DMS 273 (cell line): ENCODE measurements at regions not wholly inside any gene's neighbourhood (a gene's known extent, or its start where the extent isn't known, plus 50 kb on each side); places are given as distances from the start of the nearest gene placed in this dataset.
"Not testable (repeated sequence)": the region's sequence is repeated elsewhere in the genome, so short reads cannot be mapped to it uniquely, and the experiment has no call there.

Experiments used
- DNase-seq: peaks from one replicate; lab custom pipeline; 2025; ENCODE audit not compliant: unreplicated experiment; lab: John Stamatoyannopoulos, UW

DNA sequence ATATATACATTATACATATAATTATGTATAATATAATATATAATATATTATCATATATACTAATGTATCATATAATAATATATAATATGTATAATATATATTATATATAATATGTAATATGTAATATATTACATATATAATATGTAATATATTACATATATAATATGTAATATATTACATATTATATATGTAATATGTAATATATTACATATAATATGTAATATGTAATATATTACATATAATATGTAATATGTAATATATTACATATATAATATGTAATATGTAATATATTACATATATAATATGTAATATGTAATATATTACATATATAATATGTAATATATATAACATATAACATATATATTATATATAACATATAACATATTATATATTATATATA, 1020.9 kb downstream of the KCNMA1 start:
- not testable (repeated sequence) for DNase-seq

DNA sequence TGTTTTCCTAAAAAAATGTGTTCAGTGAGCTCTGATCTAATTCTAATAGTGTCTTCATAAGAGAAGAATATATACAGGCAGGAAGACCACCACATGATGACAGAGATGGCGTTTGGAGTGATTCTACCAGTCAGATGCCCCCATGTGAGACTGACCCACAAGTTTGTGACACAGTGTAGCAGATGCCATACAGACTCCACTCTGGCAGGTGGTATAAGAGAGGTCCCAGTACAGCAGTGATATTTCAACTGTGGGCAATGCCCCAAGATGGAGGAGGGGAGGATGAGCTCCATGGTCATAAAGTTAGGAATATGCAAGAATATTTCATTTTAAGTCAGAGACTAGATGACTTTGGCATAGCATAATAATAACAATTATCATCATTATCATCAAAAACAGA, 1022.6 kb downstream of the KCNMA1 start:
- DNase-seq, result no peak
